ENCODE measurements at regions not wholly inside any gene's neighbourhood (a gene's known extent, or its start where the extent isn't known, plus 50 kb on each side); places are given as distances from the start of the nearest gene placed in this dataset.

GRCh38 chr13:103521532-103521931 is 455.3 kb upstream of the SLC10A2 start:
- TF ChIP-seq CTCF (conservative IDR thresholded peaks at IDR 0.05 in 1 of 2, IDR thresholded peaks at IDR 0.05 in 1 of 2; ENCODE audit: low read depth in 1 of 2, low read length in 2 of 2): no peak
- no peak for TF ChIP-seq EZH2 (IDR thresholded peaks at IDR 0.05; ENCODE audit: low read length, missing control alignments)
